SU-DHL-6 (cell line): ENCODE measurements at regions not wholly inside any gene's neighbourhood (a gene's known extent, or its start where the extent isn't known, plus 50 kb on each side); places are given as distances from the start of the nearest gene placed in this dataset.

Source experiments
- CTCF ChIP-seq: fragments of 200-600 bp; sonication (generic); IDR thresholded peaks from one replicate; pipeline ENCODE4 v1.5.1; 2017; ENCODE audit warnings: antibody characterized with exemption, mild to moderate bottlenecking, low read length, moderate library complexity; ENCODE audit not compliant: insufficient read depth, poor library complexity, severe bottlenecking
- EZH2phosphoT487 ChIP-seq: fragments of 200-600 bp; sonication (generic), shearing (Covaris generic); conservative IDR thresholded peaks from 2 replicates; pipeline ENCODE4 v1.6.1; 2018; ENCODE audit warnings: mild to moderate bottlenecking, antibody characterized with exemption, low read length, moderate library complexity, mixed read lengths

- no peak for TF ChIP-seq CTCF
- TF ChIP-seq EZH2phosphoT487, result no peak
Measured at GRCh38 chr4:53695540-53696463, 104.5 kb upstream of the LNX1 start.
